ENCODE measurements at regions not wholly inside any gene's neighbourhood (a gene's known extent, or its start where the extent isn't known, plus 50 kb on each side); places are given as distances from the start of the nearest gene placed in this dataset. TPM values are rescaled to one million over a fixed set of nuclear protein-coding genes. Genes with fewer than 3 reads are reported as not detected.
A peak's percentile ranks its signal among the peaks of the same experiment; 100 is the strongest.
"Not testable (repeated sequence)": the region's sequence is repeated elsewhere in the genome, so short reads cannot be mapped to it uniquely, and the experiment has no call there.

DNA sequence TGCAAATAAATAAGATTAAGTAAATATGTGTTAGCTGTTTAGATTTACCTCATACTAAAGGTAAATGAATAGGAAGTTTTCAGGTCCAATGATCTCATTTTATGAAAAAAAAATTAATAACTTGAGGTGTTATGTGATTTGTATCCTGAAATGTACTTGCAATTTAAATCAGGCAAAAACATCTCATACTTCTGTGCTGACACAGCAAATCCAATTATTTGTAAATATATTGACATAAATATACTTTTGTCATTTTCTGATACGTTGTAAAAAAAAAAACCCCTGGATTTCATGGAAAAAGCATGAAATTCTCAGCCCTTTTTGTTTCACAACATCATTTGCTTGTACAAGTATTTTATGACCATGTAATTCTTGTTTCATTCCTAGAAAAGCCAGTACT is 184.1 kb upstream of the NCAM2 start:
- DNase-seq, result no peak

DNA sequence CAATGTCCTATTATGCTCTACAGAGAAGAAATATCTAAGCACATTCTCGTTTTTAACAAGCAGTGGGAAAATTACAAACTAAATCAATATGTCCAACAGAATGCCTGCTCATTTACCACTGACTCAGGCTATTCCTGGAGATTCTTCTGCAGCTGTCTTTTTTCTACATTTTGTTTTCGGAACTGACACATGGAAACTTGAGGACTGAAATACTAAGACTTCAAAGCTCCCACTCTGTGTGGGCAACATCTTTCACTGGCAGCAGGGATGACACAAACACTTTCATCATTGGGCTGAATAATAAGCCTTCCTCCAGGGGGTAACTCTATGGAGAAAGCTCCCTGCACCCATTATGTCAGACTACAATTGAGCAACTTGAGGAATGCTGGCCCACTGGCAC is 175.5 kb upstream of the NCAM2 start:
- DNase-seq, result peak; percentile 45

DNA sequence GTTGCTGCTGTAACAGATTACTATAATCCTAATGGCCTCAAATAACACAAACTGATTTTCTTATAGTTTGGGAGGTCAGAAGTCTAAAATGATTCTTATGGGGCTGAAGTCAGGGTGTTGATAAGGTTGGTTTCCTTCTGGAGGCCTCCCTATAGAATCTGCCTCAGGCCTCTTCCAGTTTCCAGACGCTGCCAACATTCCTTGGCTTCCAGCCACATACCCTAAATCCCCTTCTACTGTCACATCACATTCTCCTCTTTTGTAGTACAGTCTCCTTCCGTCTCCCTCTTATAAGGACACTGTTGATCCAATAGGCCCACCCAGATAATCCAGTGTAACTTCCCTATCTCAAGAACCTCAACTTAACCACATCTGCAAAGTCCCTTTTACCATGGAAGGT is 145.3 kb upstream of the NCAM2 start:
- no peak for DNase-seq

DNA sequence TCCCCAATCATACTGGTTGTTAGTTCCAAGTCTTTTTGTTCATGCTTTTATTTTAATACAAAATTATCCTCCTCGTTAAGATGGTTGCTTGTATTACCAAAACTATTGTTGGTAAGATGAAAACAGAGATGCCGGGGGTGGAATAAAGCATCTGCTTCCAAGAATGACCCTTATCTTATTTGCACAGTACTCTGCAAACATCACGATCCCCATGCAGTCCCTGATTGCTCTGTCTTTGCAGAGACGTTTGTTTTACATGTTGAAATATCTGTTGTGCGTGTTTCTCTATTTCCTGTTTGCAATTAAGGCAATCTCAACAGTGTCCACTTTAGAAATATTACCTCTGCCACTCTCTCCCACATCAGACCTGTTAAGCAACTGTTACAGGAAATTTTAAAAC is 141.3 kb upstream of the NCAM2 start:
- DNase-seq, result no peak

DNA sequence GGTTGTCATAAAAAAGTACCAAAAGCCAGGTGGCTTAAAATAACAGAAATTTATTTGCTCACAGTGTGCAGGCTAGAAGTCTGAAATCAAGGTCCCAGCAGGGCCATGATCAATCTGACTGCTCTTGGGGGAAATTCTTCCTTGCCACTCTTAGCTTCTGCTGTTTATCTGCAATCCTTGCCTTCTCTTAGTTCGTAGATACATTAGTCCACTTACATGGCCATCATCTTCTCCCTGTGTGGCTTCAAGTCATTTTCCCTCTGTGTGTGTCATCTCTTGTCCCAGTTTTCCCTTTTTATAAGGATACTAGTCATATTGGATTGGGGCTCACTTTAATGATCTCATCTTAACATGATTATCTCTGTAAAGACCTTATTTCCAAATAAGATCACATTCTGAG is 124.0 kb upstream of the NCAM2 start:
- no peak for DNase-seq

DNA sequence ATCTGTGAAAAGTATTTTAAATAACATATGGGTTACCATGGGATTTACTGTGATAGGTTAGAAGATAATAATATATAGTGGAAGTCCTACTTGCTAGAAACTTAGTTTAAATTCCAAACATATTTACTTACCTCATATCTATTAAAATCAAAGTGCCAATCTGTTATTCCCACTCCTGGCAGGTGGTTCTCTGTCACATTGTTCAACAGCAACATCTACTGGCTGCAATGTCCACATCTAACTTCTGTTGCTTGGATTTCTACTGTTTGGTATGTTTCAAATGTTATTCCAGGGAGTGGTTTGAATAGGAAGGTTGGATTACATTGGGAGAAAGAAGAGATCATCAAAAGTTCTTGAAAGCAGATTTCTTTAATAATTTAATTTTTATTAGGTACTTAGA is 122.5 kb upstream of the NCAM2 start:
- DNase-seq, result no peak

DNA sequence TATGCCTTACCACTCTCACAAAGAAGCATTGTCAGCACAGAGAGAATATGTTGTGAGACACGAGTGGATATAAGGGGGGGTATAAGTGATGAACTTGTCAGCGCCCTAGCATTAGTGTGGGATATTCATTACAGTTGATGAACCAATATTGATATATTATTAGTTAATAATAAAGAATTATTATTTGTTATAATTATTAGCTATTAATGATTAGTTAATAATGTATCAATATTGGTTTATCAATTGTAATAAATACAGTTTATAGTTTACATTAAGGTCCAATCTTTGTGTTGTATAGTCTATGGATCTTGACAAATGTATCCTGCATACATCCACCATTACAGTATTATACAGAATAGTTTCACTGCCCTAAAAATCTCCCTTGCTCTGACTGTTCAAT is 120.2 kb upstream of the NCAM2 start:
- DNase-seq, result no peak

DNA sequence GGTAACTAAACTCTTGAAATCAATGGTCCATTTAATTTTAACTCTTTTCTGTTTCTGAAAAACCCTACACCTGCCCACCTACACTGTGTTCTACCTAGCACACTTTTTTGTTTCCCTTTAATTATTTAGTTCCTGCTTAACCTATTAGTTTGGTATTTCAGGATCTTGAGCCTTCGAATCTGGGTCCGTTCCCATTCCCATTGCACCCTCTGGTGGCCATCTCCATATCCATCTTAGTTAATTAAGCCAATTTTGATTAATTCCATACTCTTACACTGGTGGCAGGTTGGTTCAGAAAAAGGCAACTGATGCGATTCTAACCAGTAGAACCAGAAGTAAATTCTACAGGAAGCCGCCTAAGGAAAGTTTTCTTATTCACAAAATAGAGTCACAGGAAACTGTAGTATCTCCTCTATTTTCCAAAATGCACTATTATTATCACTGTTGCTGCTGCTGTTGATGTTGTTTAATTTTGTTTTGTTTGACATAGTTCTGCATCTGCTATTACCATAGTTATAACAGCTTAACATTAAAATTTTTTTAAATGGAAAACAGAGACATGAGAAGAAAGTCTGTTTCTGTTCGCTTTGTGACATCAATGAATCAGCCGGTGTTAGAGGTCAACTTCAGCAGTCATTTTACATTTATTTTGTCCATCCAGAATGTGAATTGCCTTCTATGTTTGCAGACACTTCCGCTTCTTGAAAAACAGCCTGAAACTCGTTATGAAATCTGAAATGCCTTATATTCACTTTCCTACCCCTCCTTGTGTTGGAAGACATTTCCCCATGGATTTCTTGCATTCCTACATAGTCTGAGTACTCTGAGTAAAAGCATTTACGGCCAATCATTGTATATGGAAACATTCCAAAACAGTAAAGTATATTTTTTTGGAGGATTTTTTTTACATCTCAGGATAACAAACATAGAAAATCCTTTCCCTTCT is 115.5 kb upstream of the NCAM2 start:
- peak; percentile 81 for DNase-seq

DNA sequence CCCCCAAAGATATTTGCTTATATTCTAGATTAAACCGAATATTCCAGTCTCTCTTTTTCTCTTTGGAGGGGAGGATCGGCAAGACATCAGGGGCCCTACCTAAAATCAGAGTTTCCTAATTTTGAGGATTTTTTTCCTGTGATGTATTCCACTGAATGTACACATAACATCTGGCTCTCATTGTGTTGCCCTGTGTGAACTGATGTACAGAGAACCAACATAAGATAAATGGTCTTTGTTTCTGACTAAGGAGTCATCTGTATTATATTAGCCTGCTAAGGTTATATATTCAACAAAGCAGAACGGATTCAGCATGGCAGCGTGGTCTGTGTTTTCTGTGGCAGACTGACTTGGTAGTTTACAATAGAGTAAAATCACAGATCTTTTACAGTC is 114.8 kb upstream of the NCAM2 start:
- peak; percentile 75 for DNase-seq

DNA sequence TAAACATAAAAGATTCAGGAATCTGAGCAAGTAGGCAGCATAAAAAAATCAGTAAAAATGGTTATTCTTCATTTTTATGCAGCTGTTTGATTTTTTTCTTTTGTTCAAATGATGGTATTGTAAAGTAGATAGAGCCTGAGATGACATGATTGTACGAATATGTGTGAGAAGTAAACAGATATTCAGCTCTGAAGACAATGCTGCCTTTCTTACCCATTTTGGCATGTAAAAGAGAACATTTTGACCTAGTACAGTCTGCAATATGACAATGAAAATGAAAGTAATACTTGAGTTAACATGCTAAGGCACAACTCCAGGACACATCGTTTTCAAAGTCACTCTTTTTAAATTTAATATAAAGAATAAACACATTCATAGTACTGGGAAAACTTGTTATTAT is 95.7 kb upstream of the NCAM2 start:
- no peak for DNase-seq

DNA sequence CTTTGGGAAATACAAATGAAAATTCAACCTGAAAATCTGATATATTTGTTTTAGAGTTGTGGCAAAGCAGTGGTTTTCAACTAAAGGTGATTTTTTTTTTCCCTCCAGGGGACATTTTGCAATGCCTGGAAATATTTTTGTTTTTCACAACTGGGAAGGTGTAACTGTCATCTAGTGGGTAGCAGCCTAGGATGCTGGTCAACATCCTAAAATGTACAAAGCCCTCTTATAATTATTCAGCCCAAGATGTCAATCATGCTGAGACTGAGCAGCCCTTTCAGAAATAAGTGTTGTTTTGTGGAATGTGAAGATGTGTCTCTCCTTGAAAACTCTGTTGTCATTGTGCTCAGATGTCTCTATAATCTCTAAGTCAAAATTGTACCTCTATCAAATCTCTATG is 95.2 kb upstream of the NCAM2 start:
- DNase-seq, result no peak

DNA sequence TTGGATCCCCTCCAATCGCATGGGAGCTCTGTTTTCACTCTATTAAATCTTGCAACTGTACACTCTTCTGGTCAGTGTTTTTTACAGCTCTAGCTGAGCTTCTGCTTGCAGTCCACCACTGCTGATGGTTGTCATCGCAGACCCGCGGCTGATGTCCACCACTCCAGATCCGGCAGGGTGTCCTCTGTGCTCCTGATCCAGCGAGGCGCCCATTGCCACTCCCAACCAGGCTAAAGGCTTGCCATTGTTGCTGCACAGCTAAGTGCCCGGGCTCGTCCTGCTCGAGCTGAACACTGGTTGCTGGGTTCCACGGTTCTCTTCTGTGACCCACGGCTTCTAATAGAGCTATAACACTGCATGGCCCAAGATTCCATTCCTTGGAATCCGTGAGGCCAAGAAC is 70.7 kb upstream of the NCAM2 start:
- DNase-seq, result not testable (repeated sequence)

DNA sequence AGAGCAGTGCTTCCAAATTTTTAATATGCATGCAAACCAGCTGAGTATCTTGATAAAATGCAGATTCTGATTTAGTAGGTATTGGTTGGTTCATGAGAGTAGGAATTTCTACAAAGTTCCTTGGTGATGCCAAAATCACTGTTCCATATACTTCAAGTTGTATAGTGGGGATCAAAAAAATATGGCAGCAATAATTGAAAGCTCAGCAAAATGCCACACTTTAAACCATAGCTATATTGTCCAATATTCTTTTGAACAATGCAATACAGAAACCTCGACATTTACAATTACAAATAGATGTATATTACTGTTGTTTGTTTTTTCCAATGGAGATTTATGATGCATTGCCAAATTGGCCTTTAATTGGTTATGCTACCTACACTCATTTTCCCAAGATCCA is 55.7 kb upstream of the NCAM2 start:
- DNase-seq, result no peak

DNA sequence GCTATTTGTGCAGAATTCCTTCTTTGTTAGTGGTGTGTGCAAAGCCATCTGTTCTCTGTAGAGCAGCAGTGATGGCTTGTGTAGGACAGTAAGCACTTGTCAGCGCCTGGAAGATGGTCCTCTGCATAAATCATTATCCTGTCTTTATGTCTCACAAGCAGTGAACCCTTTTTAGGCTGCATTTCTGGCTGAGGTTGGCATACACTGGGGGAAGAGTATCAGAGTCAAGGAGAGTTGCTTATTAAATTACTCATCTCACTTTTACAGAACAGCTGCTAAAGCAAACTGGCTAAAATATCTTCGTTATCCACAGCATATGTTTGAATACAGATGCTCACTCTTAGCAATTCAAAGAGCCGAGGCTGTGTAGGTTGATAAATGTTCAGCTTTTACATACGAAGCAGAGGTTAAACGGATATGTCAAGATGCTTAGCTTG is 54.6 kb upstream of the NCAM2 start:
- no peak for DNase-seq

DNA sequence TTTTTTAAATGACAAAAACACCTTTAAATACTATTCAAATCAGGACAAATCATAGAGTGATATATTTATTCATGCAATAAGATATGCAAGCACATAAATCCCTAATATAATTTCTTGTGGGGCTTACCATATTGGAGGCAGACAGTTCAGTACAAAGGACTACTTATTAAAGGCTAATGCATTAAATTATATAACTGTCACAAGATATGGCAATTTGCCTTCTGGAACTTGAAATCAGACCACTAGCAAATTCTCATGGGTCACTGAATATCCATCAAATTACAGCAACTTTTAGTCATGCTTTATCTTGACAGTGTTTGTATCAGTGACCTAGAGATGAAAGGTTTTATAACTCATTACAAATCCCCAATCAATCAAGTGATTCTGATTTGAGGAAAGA is 54.1 kb upstream of the NCAM2 start:
- DNase-seq, result no peak

DNA sequence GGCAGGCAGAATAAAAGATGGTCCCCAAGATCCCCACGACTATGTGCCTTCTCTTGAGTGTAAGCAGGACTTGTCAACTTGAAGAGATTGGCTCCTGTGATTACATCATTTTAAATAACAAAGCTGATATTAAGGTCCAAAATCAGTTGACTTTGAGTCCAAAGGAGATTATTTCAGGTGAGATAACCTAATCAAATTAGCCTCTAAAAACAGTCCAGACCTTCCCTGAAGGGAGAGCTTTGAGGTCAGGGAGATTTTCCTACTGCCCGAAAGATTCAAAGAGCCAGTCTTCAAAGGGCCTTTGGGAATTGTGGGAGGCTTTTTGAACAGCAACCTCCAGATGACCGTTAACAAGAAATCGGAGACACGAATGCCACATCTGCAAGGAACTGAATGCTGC is 51.5 kb upstream of the NCAM2 start:
- DNase-seq, result no peak

Small RNA genes in the stretch of these regions (small RNA-seq; reads per million reads assigned to genes)
- gene AL157359.3 (ENCODE audit: low replicate concordance) (not detected), gene AP001506.1 (ENCODE audit: low replicate concordance) (not detected), gene MIR548X (ENCODE audit: low replicate concordance) (not detected), gene RN7SKP147 (ENCODE audit: low replicate concordance) (not detected), gene RNU1-139P (ENCODE audit: low replicate concordance) (0.09 reads per million), gene RNU6-772P (ENCODE audit: low replicate concordance) (not detected), gene RPL37P4 (ENCODE audit: low replicate concordance) (not detected)
